Effector memory CD4-positive, alpha-beta T cell (primary cell): ENCODE measurements at regions not wholly inside any gene's neighbourhood (a gene's known extent, or its start where the extent isn't known, plus 50 kb on each side); places are given as distances from the start of the nearest gene placed in this dataset.

Experiments
- DNase-seq, 3 donors: peaks; one replicate each; pipeline ENCODE4 v3.0.0-alpha.2; 2020
- H3K27ac ChIP-seq: 2 replicates; pipeline ENCODE4 v1.7.0; 2013; ENCODE audit warnings: mild to moderate bottlenecking, low read length, moderate library complexity; ENCODE audit not compliant: insufficient read depth, poor library complexity, severe bottlenecking
- H3K27me3 ChIP-seq: replicated peaks from 2 replicates; pipeline ENCODE4 v1.7.0; 2013; ENCODE audit warnings: mild to moderate bottlenecking, low read length; ENCODE audit not compliant: insufficient read depth, control insufficient read depth, poor library complexity, severe bottlenecking
- H3K36me3 ChIP-seq: 2 replicates; pipeline ENCODE4 v1.7.0; 2013; ENCODE audit warnings: mild to moderate bottlenecking, low read length, moderate library complexity; ENCODE audit not compliant: control insufficient read depth, insufficient read depth
- H3K4me1 ChIP-seq: 2 replicates; pipeline ENCODE4 v1.7.0; 2013; ENCODE audit warnings: low read length, mild to moderate bottlenecking; ENCODE audit not compliant: control insufficient read depth, insufficient read depth, poor library complexity, severe bottlenecking
- H3K4me3 ChIP-seq: 2 replicates; pipeline ENCODE4 v1.7.0; 2013; ENCODE audit warnings: low read length, low read depth, mild to moderate bottlenecking; ENCODE audit not compliant: insufficient read depth, poor library complexity, severe bottlenecking
- H3K9me3 ChIP-seq: 2 replicates; pipeline ENCODE4 v1.7.0; 2013; ENCODE audit warnings: mild to moderate bottlenecking, low read length, moderate library complexity; ENCODE audit not compliant: control insufficient read depth

DNA sequence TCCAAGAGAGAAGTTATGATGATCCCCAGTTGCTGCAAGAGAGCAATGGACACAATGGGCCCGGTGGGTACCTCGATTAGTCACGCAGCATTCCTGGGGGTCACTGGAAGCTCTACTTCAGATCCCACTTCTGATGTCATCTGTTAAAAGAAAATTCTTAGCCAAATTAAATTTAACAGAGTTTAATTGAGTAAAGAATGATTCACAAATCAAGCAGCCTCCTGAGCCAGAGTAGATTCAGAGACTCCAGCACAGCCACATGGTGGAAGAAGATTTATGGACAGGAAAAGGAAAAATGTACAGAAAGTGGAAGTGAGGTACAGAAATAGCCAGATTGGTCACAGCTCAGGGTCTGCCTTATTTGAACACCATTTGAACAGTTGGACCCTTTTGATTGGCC lies 107.5 kb downstream of the SPTSSA start:
- H3K27ac ChIP-seq = no peak overlapping the region
- H3K27me3 ChIP-seq = no peaks in the 10 kb centered on the region
- H3K36me3 ChIP-seq = no peaks in the 10 kb centered on the region
- no peaks in the 10 kb centered on the region for H3K4me1 ChIP-seq
- no peak for DNase-seq
- H3K4me3 ChIP-seq = no peak overlapping the region
- H3K9me3 ChIP-seq = no peaks in the 10 kb centered on the region

DNA sequence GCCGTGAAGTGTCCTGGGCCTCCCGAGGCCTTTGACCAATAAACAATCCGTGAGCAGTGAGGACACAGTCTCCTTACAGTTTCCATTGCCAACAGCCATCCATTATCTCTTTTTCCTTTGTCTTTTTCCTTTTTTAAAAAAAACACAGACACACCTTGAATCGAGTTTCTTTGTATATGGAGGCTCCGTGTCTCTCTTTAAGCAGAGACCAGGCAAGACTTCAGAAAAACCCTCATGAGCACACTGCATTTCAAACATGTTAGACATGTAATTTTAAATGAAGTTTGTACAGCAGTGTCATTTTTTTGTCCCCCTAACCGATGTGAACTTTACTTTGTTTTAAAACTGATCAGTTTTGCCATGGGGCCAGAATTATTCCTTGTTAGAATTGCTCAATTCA lies 111.1 kb downstream of the SPTSSA start:
- no peaks in the 10 kb centered on the region for H3K9me3 ChIP-seq
- H3K4me3 ChIP-seq = no peak overlapping the region
- no peak for DNase-seq
- no peaks in the 10 kb centered on the region for H3K36me3 ChIP-seq
- H3K27me3 ChIP-seq = no peaks in the 10 kb centered on the region
- no peaks in the 10 kb centered on the region for H3K4me1 ChIP-seq
- H3K27ac ChIP-seq = no peak overlapping the region

DNA sequence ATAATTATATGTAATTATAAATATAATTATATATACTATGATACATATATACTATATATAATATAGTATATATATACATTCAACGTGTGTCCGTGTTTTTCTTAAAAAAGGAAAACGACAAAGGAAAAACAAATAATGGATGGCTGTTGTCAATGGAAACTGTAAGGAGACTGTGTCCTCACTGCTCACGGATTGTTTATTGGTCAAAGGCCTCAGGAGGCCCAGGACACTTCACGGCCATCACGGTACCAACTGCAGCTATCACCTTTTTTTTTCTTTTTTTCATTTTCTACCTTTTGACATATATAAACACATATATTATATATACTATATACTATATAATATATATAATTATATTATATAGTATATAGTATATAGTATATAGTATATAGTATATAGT lies 113.4 kb downstream of the SPTSSA start:
- Histone ChIP-seq H3K4me3 (no peak overlapping the region), H3K36me3 (no peaks in the 10 kb centered on the region), H3K27me3 (no peaks in the 10 kb centered on the region), H3K4me1 (no peaks in the 10 kb centered on the region), H3K9me3 (no peaks in the 10 kb centered on the region), H3K27ac (no peak overlapping the region)
- no peak for DNase-seq

DNA sequence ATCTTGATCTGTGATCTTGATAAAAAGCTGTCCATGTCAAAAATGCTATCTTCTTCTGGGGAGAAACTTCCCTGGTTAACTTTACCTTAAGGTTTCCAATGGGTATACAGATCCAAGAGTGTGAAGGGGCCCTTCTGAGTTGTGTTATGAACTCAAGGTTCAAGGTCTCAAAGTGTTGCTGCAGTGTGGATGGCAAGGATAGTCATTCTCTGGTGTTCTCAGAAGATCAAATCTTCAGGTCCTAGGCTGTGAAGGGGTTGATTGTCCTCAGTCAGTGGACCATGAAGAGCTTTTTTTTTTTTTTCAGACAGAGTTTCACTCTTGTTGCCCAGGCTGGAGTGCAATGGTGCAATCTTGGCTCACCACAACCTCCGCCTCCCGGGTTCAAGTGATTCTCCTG lies 114.4 kb downstream of the SPTSSA start:
- no peak for DNase-seq
- Histone ChIP-seq H3K27ac (no peak overlapping the region), H3K9me3 (no peaks in the 10 kb centered on the region), H3K36me3 (no peaks in the 10 kb centered on the region), H3K4me1 (no peaks in the 10 kb centered on the region), H3K4me3 (no peak overlapping the region), H3K27me3 (no peaks in the 10 kb centered on the region)

DNA sequence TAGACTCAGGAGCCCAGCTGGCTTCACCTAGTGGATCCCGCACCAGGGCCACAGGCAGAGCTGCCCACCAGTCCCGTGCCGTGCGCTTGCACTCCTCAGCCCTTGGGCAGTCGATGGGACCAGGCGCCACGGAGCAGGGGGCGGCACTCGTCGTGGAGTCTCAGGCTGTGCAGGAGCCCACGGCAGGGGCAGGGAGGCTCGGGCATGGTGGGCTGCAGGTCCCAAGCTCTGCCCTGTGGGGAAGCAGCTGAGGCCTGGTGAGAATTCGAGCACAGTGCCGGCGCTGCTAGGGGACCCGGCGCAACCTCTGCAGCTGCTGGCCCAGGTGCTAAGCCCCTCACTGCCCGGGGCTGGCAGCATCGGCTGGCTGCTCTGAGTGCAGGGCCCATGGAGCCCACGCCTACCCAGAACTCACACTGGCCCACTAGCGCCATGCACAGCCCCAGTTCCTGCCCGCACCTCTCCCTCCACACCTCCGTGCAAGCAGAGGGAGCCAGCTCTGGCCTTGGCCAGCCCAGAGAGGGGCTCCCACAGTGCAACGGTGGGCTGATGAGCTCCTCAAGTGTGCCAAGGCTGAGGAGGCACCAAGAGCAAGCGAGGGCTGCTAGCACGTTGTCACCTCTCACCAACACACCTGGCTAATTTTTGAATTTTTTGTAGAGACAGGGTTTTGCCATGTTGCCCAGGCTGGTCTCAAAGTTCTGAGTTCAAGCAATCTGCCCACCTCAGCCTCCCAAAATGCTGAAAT lies 116.1 kb downstream of the SPTSSA start:
- Histone ChIP-seq H3K4me1 (no peaks in the 10 kb centered on the region), H3K36me3 (no peaks in the 10 kb centered on the region), H3K4me3 (no peak overlapping the region), H3K27ac (no peak overlapping the region), H3K27me3 (no peaks in the 10 kb centered on the region), H3K9me3 (no peaks in the 10 kb centered on the region)
- no peak for DNase-seq

DNA sequence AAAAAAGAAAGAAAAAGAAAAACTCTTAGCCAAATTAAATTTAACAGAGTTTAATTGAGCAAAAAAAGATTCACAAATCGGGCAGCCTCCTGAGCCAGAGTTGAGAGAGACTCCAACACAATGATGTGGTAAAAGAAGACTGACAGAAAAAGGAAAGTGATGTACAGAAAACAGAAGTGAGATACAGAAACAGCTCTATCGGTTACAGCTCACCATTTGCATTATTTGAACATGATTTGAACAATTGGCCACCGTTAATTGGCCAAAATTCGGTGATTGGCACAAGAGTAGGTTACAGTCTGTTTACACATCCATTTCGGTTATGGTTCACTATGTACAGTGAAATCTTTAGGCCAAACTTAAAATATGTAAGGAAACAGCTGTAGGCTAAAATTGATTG lies 117.7 kb downstream of the SPTSSA start:
- H3K4me1 ChIP-seq = no peaks in the 10 kb centered on the region
- no peak overlapping the region for H3K27ac ChIP-seq
- no peak overlapping the region for H3K4me3 ChIP-seq
- H3K27me3 ChIP-seq = no peaks in the 10 kb centered on the region
- no peaks in the 10 kb centered on the region for H3K9me3 ChIP-seq
- DNase-seq = no peak
- no peaks in the 10 kb centered on the region for H3K36me3 ChIP-seq

DNA sequence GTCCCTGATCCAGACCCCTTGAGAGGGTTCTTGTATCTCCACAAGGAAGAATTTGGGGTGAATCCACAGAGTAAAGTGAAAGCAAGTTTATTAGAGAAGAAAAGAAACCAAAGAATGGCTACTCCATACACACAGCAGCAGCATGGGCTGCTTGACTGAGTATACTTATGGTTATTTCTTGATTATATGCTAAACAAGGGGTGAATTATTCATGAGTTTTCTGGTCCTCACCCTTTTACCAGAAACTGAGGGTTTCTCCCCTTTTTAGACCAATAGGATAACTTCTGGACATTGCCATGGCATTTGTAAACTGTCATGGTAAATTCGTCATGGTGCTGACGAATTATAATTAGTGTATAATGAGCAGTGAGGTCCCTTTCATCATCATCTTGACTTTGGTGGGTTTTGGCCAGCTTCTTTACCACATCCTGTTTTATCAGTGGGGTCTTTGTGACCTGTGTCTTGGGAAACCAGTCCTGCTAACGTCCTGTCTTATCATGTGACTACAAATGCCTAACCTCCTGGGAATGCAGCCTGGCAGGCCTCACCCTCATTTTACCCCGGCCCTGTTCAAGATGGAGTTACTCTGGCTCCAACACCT lies 121.9 kb downstream of the SPTSSA start:
- no peak for DNase-seq
- H3K27ac ChIP-seq = no peak overlapping the region
- H3K4me1 ChIP-seq = no peaks in the 10 kb centered on the region

DNA sequence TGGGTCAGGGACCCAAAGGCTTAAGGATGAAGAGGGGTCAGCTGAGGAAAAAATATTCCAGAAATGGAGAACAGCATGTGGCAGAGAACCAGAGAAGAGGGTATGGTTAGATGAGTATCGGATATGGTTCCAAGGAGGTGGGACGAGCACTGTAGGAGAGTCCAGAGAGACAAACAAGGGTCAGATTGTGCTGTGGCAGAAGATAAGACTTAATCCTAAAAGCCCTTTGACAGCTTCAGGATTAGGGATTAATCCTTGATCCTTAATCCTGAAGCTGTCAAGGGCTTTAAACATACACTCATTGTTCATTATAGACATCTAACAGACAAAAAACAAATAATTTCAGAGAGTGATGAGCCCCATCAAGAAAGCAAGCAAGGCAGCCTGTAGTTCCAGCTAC lies 124.0 kb downstream of the SPTSSA start:
- Histone ChIP-seq H3K36me3 (no peaks in the 10 kb centered on the region), H3K4me1 (no peaks in the 10 kb centered on the region)
- no peak for DNase-seq

More for the DNA sequence above, 121.9 kb downstream of the SPTSSA start:
- Histone ChIP-seq H3K9me3 (no peaks in the 10 kb centered on the region), H3K36me3 (no peaks in the 10 kb centered on the region), H3K4me3 (no peak overlapping the region), H3K27me3 (no peaks in the 10 kb centered on the region)

DNA sequence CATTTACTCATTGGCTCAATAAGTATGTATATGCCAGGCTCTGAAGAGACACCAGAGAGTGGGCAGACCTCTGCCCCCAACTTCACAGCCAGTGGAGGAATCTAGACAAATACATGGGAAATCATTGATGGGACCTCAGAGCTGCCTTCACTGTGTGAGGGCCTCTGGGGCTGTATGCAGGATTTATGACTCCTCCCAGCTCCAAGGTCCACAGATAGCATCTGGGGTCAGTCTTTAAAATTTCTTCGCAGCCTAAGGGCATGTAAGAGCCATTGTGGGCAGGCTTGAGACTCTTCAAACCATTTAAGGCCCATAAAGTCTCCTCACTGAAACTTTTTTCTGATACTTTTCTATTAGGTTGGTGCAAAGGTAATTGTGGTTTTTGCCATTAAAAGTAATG lies 125.5 kb downstream of the SPTSSA start:
- no peak for DNase-seq
- Histone ChIP-seq H3K9me3 (no peaks in the 10 kb centered on the region), H3K27ac (no peak overlapping the region), H3K4me3 (no peak overlapping the region), H3K27me3 (no peaks in the 10 kb centered on the region), H3K36me3 (no peaks in the 10 kb centered on the region), H3K4me1 (no peaks in the 10 kb centered on the region)

More for the DNA sequence above, 124.0 kb downstream of the SPTSSA start:
- Histone ChIP-seq H3K27ac (no peak overlapping the region), H3K9me3 (no peaks in the 10 kb centered on the region), H3K27me3 (no peaks in the 10 kb centered on the region), H3K4me3 (no peak overlapping the region)

DNA sequence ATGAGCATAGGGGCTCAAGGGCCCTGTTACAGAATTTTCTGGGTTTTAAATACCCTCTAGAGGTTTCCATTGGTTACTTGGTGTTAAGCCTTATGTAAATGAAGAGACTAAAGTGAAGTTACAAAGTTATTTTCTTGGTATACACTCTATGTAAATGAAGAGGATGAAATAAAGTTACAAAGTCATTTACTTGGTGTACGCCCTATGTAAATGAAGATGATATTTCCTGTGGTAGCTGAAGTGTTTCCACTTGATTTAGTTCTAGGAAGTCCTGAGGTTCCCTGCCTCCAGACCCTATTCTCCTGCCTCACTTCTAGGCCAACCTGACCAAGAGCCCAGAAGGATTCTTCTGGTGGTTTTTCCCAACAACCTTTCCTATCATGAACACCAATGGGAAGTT lies 126.1 kb downstream of the SPTSSA start:
- no peak overlapping the region for H3K27ac ChIP-seq
- H3K27me3 ChIP-seq = no peaks in the 10 kb centered on the region
- no peaks in the 10 kb centered on the region for H3K9me3 ChIP-seq
- no peak for DNase-seq
- H3K4me3 ChIP-seq = no peak overlapping the region
- no peaks in the 10 kb centered on the region for H3K36me3 ChIP-seq
- no peaks in the 10 kb centered on the region for H3K4me1 ChIP-seq
